ENCODE measurements at regions not wholly inside any gene's neighbourhood (a gene's known extent, or its start where the extent isn't known, plus 50 kb on each side); places are given as distances from the start of the nearest gene placed in this dataset.

DNA sequence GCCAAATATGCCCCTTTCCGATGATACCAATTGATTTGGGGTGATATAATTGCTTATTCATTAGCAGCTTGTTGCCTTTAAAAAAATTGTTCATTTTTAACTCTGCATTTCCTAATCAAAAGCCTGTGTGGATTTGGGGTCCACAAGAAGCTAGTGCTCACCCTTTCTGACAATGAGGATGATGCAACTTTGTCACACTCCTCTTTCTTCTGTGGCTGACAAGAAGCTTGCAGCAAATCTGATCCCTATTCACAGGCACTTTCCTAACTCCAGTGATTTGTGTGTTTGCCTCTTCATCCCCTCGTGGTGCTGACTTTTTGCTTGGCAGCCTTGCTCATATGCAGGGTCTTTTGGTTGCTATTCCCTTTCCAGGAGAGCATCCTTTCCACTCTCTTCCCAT is 182.7 kb upstream of the LDB2 start:
- Histone ChIP-seq H3K36me3 (no peaks in the 10 kb centered on the region), H3K4me1 (no peaks in the 10 kb centered on the region), H2AFZ (replicated peaks) (peak overlapping the region; percentile 77), H3K27me3 (no peaks in the 10 kb centered on the region), H3K27ac (no peak overlapping the region), H4K20me1 (ENCODE audit: low read depth) (no peaks in the 10 kb centered on the region), H3K4me3 (no peak overlapping the region), H3K79me2 (ENCODE audit: low read depth) (no peaks in the 10 kb centered on the region), H3K9me3 (ENCODE audit: low read depth) (no peaks in the 10 kb centered on the region), H3F3A (ENCODE audit: low read depth) (no peaks in the 10 kb centered on the region), H3K9ac (no peak overlapping the region), H3K4me2 (no peak overlapping the region)
- H3K36me3 Mint-ChIP-seq: no peaks in the 10 kb centered on the region
- no peak for TF ChIP-seq EZH2phosphoT487 (IDR thresholded peaks at IDR 0.05)
- TF ChIP-seq EZH2 (IDR thresholded peaks at IDR 0.05): no peak
- TF ChIP-seq, protein P1, sequence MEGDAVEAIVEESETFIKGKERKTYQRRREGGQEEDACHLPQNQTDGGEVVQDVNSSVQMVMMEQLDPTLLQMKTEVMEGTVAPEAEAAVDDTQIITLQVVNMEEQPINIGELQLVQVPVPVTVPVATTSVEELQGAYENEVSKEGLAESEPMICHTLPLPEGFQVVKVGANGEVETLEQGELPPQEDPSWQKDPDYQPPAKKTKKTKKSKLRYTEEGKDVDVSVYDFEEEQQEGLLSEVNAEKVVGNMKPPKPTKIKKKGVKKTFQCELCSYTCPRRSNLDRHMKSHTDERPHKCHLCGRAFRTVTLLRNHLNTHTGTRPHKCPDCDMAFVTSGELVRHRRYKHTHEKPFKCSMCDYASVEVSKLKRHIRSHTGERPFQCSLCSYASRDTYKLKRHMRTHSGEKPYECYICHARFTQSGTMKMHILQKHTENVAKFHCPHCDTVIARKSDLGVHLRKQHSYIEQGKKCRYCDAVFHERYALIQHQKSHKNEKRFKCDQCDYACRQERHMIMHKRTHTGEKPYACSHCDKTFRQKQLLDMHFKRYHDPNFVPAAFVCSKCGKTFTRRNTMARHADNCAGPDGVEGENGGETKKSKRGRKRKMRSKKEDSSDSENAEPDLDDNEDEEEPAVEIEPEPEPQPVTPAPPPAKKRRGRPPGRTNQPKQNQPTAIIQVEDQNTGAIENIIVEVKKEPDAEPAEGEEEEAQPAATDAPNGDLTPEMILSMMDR (IDR thresholded peaks at IDR 0.05): no peak
- DNase-seq (ENCODE audit: low spot score): no peak
- H3K9me3 Mint-ChIP-seq: no peaks in the 10 kb centered on the region
- H3K4me1 Mint-ChIP-seq: no peaks in the 10 kb centered on the region
- peak overlapping the region; percentile 52 for H3K27ac Mint-ChIP-seq
- H3K27me3 Mint-ChIP-seq (ENCODE audit: insufficient read depth, low read depth): peaks cover 2% of the 10 kb centered on the region
- H3K4me3 Mint-ChIP-seq: no peak overlapping the region

DNA sequence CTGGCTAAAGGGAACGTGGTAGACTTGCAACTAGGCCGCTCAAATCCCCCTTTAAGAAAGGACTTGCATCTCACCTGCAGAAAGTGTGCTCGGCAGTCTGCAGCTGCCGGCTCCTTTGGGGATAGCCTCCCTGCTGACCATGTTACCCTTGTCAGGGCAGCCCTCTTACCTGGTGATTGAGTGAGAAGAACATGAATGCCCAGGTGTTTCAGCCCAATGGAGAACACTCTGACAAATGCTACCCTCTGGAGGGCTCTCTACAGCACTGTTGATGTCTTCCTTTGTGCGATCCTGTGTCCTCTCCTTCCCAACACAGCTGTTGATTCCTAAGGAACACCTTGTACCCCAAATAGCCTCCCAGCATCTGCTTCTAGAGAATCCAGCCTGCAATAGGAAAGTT is 178.7 kb upstream of the LDB2 start:
- DNase-seq (ENCODE audit: low spot score): no peak
- H2AFZ ChIP-seq (replicated peaks): peak overlapping the region; percentile 47
- H3K27me3 Mint-ChIP-seq (ENCODE audit: insufficient read depth, low read depth): no peaks in the 10 kb centered on the region
- no peak overlapping the region for H3K9ac ChIP-seq
- H3K4me1 ChIP-seq: no peaks in the 10 kb centered on the region
- H3K4me3 Mint-ChIP-seq: no peak overlapping the region
- no peak overlapping the region for H3K4me3 ChIP-seq
- H3K4me1 Mint-ChIP-seq: no peaks in the 10 kb centered on the region
- no peak overlapping the region for H3K27ac ChIP-seq
- H3K36me3 ChIP-seq: no peaks in the 10 kb centered on the region
- no peaks in the 10 kb centered on the region for H3K27me3 ChIP-seq
- no peaks in the 10 kb centered on the region for H3K9me3 Mint-ChIP-seq
- no peaks in the 10 kb centered on the region for H3K9me3 ChIP-seq (ENCODE audit: low read depth)
- no peaks in the 10 kb centered on the region for H3F3A ChIP-seq (ENCODE audit: low read depth)
- H3K27ac Mint-ChIP-seq: no peak overlapping the region
- H4K20me1 ChIP-seq (ENCODE audit: low read depth): no peaks in the 10 kb centered on the region
- no peak overlapping the region for H3K4me2 ChIP-seq
- no peaks in the 10 kb centered on the region for H3K79me2 ChIP-seq (ENCODE audit: low read depth)
- H3K36me3 Mint-ChIP-seq: no peaks in the 10 kb centered on the region
- TF ChIP-seq, protein P1 (IDR thresholded peaks at IDR 0.05): no peak
- TF ChIP-seq EZH2 (IDR thresholded peaks at IDR 0.05) (no peak), EZH2phosphoT487 (IDR thresholded peaks at IDR 0.05) (no peak)

DNA sequence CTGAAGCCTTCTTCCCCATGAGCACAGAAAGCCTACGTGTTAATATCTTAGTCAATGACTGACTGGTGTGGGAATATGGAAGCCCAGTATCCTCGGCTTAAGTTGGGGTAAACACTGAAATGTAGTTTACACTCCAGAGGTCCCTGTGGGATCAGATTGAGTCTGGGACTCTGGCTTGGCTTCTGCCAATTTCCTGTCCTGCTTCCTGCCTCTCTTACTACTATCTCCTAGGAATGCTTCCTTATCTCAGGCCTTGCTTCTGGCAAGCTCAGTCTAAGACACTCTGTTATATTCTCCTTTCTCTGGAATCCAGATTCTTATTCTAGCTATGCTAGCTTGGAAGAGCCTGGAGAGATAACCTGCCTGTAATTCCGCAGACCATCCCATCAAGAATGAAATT is 174.0 kb upstream of the LDB2 start:
- H4K20me1 ChIP-seq (ENCODE audit: low read depth): no peaks in the 10 kb centered on the region

More for the DNA sequence above, 174.0 kb upstream of the LDB2 start:
- Mint-ChIP-seq H3K36me3 (no peaks in the 10 kb centered on the region), H3K4me1 (no peaks in the 10 kb centered on the region), H3K4me3 (no peak overlapping the region), H3K27ac (no peak overlapping the region), H3K27me3 (ENCODE audit: insufficient read depth, low read depth) (no peaks in the 10 kb centered on the region), H3K9me3 (no peaks in the 10 kb centered on the region)
- Histone ChIP-seq H3K9me3 (ENCODE audit: low read depth) (no peaks in the 10 kb centered on the region), H3K4me1 (no peaks in the 10 kb centered on the region), H3F3A (ENCODE audit: low read depth) (no peaks in the 10 kb centered on the region), H3K9ac (no peak overlapping the region), H3K4me3 (no peak overlapping the region), H3K4me2 (no peak overlapping the region), H3K27me3 (no peaks in the 10 kb centered on the region), H2AFZ (replicated peaks) (no peak overlapping the region), H3K27ac (no peak overlapping the region), H3K79me2 (ENCODE audit: low read depth) (no peaks in the 10 kb centered on the region), H3K36me3 (no peaks in the 10 kb centered on the region)
- TF ChIP-seq, protein P1 (IDR thresholded peaks at IDR 0.05): no peak
- TF ChIP-seq EZH2 (IDR thresholded peaks at IDR 0.05): no peak
- TF ChIP-seq EZH2phosphoT487 (IDR thresholded peaks at IDR 0.05): no peak
- DNase-seq (ENCODE audit: low spot score): no peak

Data from neural progenitor cell (in vitro differentiated cells).